MM.1S (cell line): ENCODE measurements at regions not wholly inside any gene's neighbourhood (a gene's known extent, or its start where the extent isn't known, plus 50 kb on each side); places are given as distances from the start of the nearest gene placed in this dataset.

ENCODE experiments used
- DNase-seq: peaks from one replicate; pipeline ENCODE4 v3.0.0-alpha.2; 2015
- H2AFZ ChIP-seq: fragments of 300-600 bp; sonication (generic); 2 replicates; pipeline ENCODE4 v1.6.0; 2016; ENCODE audit warnings: antibody characterized with exemption, low read length
- H3F3A ChIP-seq: fragments of 300-600 bp; sonication (generic); 2 replicates; pipeline ENCODE4 v1.6.1; 2016; ENCODE audit warnings: mild to moderate bottlenecking, antibody characterized with exemption, low read length, moderate library complexity, mixed read lengths; ENCODE audit not compliant: insufficient read depth
- H3K27ac ChIP-seq: fragments of 300-600 bp; sonication (generic); 2 replicates; pipeline ENCODE4 v1.5.1; 2016; ENCODE audit warnings: mild to moderate bottlenecking, low read length
- H3K27me3 ChIP-seq: fragments of 300-600 bp; sonication (generic); replicated peaks from 2 replicates; pipeline ENCODE4 v1.6.0; 2016; ENCODE audit warnings: low read length; ENCODE audit not compliant: insufficient read depth
- H3K36me3 ChIP-seq: fragments of 300-600 bp; sonication (generic); replicated peaks from 2 replicates; pipeline ENCODE4 v1.6.1; 2016; ENCODE audit warnings: mild to moderate bottlenecking, low read length, mixed read lengths; ENCODE audit not compliant: insufficient read depth
- H3K4me1 ChIP-seq: fragments of 300-600 bp; sonication (generic); 2 replicates; pipeline ENCODE4 v1.6.1; 2016; ENCODE audit warnings: low read length, mixed read lengths
- H3K4me2 ChIP-seq: fragments of 300-600 bp; sonication (generic); 2 replicates; pipeline ENCODE4 v1.6.0; 2016; ENCODE audit warnings: low read depth, low read length
- H3K4me3 ChIP-seq: fragments of 300-600 bp; sonication (generic); 2 replicates; pipeline ENCODE4 v1.5.1; 2016; ENCODE audit warnings: low read length, mixed read lengths
- H3K79me2 ChIP-seq: fragments of 300-600 bp; sonication (generic); 2 replicates; pipeline ENCODE4 v1.6.1; 2016; ENCODE audit warnings: mixed run types, low read length, mixed read lengths
- H3K9ac ChIP-seq: fragments of 300-600 bp; sonication (generic); 2 replicates; pipeline ENCODE4 v1.6.1; 2016; ENCODE audit warnings: low read length, mixed read lengths
- H3K9me2 ChIP-seq: fragments of 300-600 bp; sonication (generic); replicated peaks from 2 replicates; pipeline ENCODE4 v1.6.1; 2016; ENCODE audit warnings: mild to moderate bottlenecking, low read length, mixed read lengths; ENCODE audit not compliant: insufficient read depth
- H3K9me3 ChIP-seq: fragments of 300-600 bp; sonication (generic); replicated peaks from 2 replicates; pipeline ENCODE4 v1.6.1; 2016; ENCODE audit warnings: mild to moderate bottlenecking, low read length, mixed read lengths; ENCODE audit not compliant: insufficient read depth
- H4K20me1 ChIP-seq: fragments of 300-600 bp; sonication (generic); 2 replicates; pipeline ENCODE4 v1.6.1; 2016; ENCODE audit warnings: mild to moderate bottlenecking, low read length, moderate library complexity, mixed read lengths; ENCODE audit not compliant: insufficient read depth
- EZH2 ChIP-seq: fragments of 300-600 bp; sonication (generic); optimal IDR thresholded peaks from 2 replicates; pipeline ENCODE3; 2017; ENCODE audit warnings: low read depth, mild to moderate bottlenecking, antibody characterized with exemption, low read length, mixed read lengths
- EZH2phosphoT487 ChIP-seq: fragments of 300-600 bp; sonication (generic); IDR thresholded peaks from 2 replicates; pipeline ENCODE4 v1.6.1; 2018; ENCODE audit warnings: antibody characterized with exemption, low read length
- TF ChIP-seq, protein P1 (sequence below): fragments of 300-600 bp; sonication (generic); IDR thresholded peaks from 2 replicates; pipeline ENCODE4 v1.5.1; 2016; ENCODE audit warnings: antibody characterized with exemption, low read length, mixed read lengths

DNA sequence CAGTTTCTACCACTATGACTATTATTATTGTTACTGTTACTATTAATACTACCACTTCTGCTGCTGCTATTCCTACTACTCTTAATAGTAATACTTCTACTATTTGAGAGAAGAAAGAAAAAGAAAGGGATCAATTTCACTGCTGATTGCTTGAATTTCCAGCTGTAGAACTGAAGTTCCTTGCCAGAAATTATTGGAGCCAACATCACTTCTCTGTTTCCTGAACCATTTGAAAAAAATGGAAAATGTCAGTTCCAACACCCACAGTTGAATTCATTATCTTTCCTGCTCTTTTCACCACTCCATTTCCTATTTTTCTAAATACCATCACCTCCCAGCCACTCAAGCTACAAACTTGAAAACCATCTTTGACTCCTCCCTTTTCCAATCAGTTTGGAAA is 54.1 kb upstream of the PIK3C2G start:
- Histone ChIP-seq H3K4me1 (no peaks in the 10 kb centered on the region), H3K9ac (no peak overlapping the region), H3F3A (no peaks in the 10 kb centered on the region), H3K27me3 (no peaks in the 10 kb centered on the region), H2AFZ (no peak overlapping the region), H3K9me2 (no peaks in the 10 kb centered on the region), H4K20me1 (no peaks in the 10 kb centered on the region), H3K79me2 (no peaks in the 10 kb centered on the region), H3K27ac (no peak overlapping the region), H3K4me3 (no peak overlapping the region), H3K36me3 (no peaks in the 10 kb centered on the region), H3K4me2 (no peak overlapping the region), H3K9me3 (no peaks in the 10 kb centered on the region)
- no peak for DNase-seq
- TF ChIP-seq, protein P1, sequence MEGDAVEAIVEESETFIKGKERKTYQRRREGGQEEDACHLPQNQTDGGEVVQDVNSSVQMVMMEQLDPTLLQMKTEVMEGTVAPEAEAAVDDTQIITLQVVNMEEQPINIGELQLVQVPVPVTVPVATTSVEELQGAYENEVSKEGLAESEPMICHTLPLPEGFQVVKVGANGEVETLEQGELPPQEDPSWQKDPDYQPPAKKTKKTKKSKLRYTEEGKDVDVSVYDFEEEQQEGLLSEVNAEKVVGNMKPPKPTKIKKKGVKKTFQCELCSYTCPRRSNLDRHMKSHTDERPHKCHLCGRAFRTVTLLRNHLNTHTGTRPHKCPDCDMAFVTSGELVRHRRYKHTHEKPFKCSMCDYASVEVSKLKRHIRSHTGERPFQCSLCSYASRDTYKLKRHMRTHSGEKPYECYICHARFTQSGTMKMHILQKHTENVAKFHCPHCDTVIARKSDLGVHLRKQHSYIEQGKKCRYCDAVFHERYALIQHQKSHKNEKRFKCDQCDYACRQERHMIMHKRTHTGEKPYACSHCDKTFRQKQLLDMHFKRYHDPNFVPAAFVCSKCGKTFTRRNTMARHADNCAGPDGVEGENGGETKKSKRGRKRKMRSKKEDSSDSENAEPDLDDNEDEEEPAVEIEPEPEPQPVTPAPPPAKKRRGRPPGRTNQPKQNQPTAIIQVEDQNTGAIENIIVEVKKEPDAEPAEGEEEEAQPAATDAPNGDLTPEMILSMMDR: no peak
- TF ChIP-seq EZH2 (no peak), EZH2phosphoT487 (no peak)

DNA sequence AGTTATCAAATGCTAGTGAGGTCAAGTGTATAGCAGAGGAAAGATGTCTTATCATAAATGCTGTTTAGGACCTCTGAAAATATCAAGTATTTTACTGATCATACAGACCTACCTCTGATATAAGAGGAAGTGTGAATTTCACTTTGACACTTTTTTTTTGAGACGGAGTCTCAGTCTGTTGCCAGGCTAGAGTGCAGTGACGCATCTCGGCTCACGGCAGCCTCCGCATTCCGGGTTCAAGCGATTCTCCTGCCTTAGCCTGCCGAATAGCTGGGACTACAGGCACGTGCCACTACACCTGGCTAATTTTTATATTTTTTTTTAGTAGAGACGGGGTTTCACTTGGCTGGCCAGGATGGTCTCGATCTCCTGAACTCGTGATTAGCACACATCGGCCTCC is 55.1 kb upstream of the PIK3C2G start:
- H3K27ac ChIP-seq: no peak overlapping the region
- H3K27me3 ChIP-seq: no peaks in the 10 kb centered on the region
- no peaks in the 10 kb centered on the region for H3K79me2 ChIP-seq
- TF ChIP-seq EZH2 (no peak), EZH2phosphoT487 (no peak)
- TF ChIP-seq, protein P1: no peak
- DNase-seq: no peak
- no peaks in the 10 kb centered on the region for H4K20me1 ChIP-seq
- no peaks in the 10 kb centered on the region for H3K9me2 ChIP-seq
- no peaks in the 10 kb centered on the region for H3K9me3 ChIP-seq
- H3K4me3 ChIP-seq: no peak overlapping the region
- H3K4me2 ChIP-seq: no peak overlapping the region
- no peaks in the 10 kb centered on the region for H3K4me1 ChIP-seq
- H2AFZ ChIP-seq: no peak overlapping the region
- no peaks in the 10 kb centered on the region for H3F3A ChIP-seq
- no peaks in the 10 kb centered on the region for H3K36me3 ChIP-seq
- H3K9ac ChIP-seq: no peak overlapping the region

DNA sequence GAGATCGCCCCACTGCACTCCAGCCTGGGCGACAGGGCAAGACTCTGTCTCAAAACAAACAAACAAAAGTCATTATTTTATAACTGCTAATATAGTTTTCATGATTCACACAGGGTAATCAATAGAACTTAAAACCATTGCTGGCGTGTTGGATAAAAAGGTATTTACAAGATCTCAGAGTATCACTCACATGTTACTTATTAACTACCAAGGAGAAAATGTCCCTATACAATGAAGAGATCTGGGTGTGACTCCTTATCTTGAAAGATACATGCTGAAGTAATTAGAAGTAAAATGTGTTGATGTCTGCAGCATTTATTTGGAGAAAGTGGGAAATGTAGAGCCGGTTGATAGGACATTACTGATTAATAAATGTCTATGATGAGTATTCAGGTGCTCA is 57.3 kb upstream of the PIK3C2G start:
- Histone ChIP-seq H3K36me3 (no peaks in the 10 kb centered on the region), H3F3A (no peaks in the 10 kb centered on the region), H3K9me2 (no peaks in the 10 kb centered on the region), H2AFZ (no peak overlapping the region), H4K20me1 (no peaks in the 10 kb centered on the region), H3K9me3 (no peaks in the 10 kb centered on the region), H3K9ac (no peak overlapping the region), H3K4me2 (no peak overlapping the region), H3K4me3 (no peak overlapping the region), H3K79me2 (no peaks in the 10 kb centered on the region), H3K27ac (no peak overlapping the region), H3K27me3 (no peaks in the 10 kb centered on the region), H3K4me1 (no peaks in the 10 kb centered on the region)
- no peak for TF ChIP-seq EZH2phosphoT487
- no peak for DNase-seq

DNA sequence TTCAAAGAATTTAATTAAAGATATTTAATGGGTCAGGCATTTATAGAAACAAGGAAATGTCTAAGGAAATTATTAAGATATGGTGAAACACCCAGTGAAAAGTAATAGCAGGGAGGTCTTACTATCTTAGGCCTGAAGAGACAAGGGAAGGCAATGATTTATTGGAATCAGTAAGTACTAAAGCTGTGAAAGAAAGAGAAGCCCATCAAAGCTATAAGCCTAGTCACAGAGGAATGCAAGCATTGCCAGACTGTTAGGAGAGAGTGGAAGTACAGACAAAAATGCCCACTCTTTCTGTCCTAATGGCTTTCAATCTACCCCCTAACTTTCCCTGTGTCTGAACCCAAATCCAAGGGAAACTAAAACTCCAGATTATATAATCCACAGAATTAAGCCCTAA is 69.2 kb upstream of the PIK3C2G start:
- TF ChIP-seq, protein P1: no peak
- TF ChIP-seq EZH2: no peak
- TF ChIP-seq EZH2phosphoT487: no peak
- Histone ChIP-seq H3K9ac (no peak overlapping the region), H3F3A (no peaks in the 10 kb centered on the region), H3K79me2 (no peaks in the 10 kb centered on the region), H2AFZ (no peak overlapping the region), H3K9me2 (no peaks in the 10 kb centered on the region), H3K27ac (no peak overlapping the region), H3K36me3 (no peaks in the 10 kb centered on the region), H3K4me3 (no peak overlapping the region), H3K4me1 (no peaks in the 10 kb centered on the region), H3K27me3 (no peaks in the 10 kb centered on the region), H3K9me3 (no peaks in the 10 kb centered on the region), H3K4me2 (no peak overlapping the region), H4K20me1 (no peaks in the 10 kb centered on the region)
- no peak for DNase-seq
